Mammary epithelial cell (primary cell): ENCODE measurements at regions not wholly inside any gene's neighbourhood (a gene's known extent, or its start where the extent isn't known, plus 50 kb on each side); places are given as distances from the start of the nearest gene placed in this dataset.

Experiments
- CTCF ChIP-seq, 2 donors: IDR thresholded peaks in 1 of 2; conservative IDR thresholded peaks in 1 of 2; 2 replicates each; pipeline ENCODE4 v1.5.1; 2011 to 2012; ENCODE audit warnings: inconsistent platforms in 2 of 2, low read length in 2 of 2, mild to moderate bottlenecking in 2 of 2, control low read depth in 1 of 2, low read depth in 1 of 2; ENCODE audit not compliant: insufficient read depth in 1 of 2; ENCODE audit errors: extremely low read depth in 1 of 2
- EZH2 ChIP-seq: IDR thresholded peaks from 2 replicates; pipeline ENCODE4 v1.6.1; 2012; ENCODE audit warnings: low read length, inconsistent platforms, borderline replicate concordance

- TF ChIP-seq CTCF (conservative IDR thresholded peaks at IDR 0.05 in 1 of 2, IDR thresholded peaks at IDR 0.05 in 1 of 2; ENCODE audit: extremely low read depth in 1 of 2, insufficient read depth in 1 of 2, low read depth in 1 of 2, low read length in 2 of 2): no peak
- TF ChIP-seq EZH2: no peak
Measured at GRCh38 chr15:98280284-98280975, 319.9 kb downstream of the ARRDC4 start.
